Transverse colon (tissue), 4 donors: ENCODE measurements at regions not wholly inside any gene's neighbourhood (a gene's known extent, or its start where the extent isn't known, plus 50 kb on each side); places are given as distances from the start of the nearest gene placed in this dataset.

Source experiments
- DNase-seq: peaks from one replicate; pipeline ENCODE4 v3.0.0-alpha.2; 2019
- H3K27ac ChIP-seq, 4 donors: fragments of 200-600 bp; sonication (generic); 2 replicates each; pipeline ENCODE4 v1.5.1; 2016 to 2018; ENCODE audit warnings: inconsistent platforms in 4 of 4
- H3K27me3 ChIP-seq: fragments of 200-600 bp; sonication (generic); 2 replicates; pipeline ENCODE4 v1.5.1; 2017; ENCODE audit warnings: inconsistent platforms
- H3K36me3 ChIP-seq, 4 donors: fragments of 200-600 bp; sonication (generic); 2 replicates each; pipeline ENCODE4 v1.5.1; 2017 to 2019; ENCODE audit warnings: inconsistent platforms in 4 of 4
- H3K4me1 ChIP-seq, 4 donors: fragments of 200-600 bp; sonication (generic); 2 replicates each; pipeline ENCODE4 v1.5.1; 2017 to 2020; ENCODE audit warnings: inconsistent platforms in 4 of 4
- H3K4me3 ChIP-seq, 4 donors: fragments of 200-600 bp; sonication (generic); 1 replicate in 1 of 4; 2 replicates in 3 of 4; pipeline versions ENCODE4 v1.5.1 to v1.6.1; 2017 to 2019; ENCODE audit warnings: inconsistent platforms in 4 of 4
- H3K9me3 ChIP-seq, 2 donors: fragments of 200-600 bp; sonication (generic); 2 replicates each; pipeline ENCODE4 v1.5.1; 2017 to 2019; ENCODE audit warnings: inconsistent platforms in 2 of 2
- EP300 ChIP-seq: sonication (generic); formaldehyde crosslinking; IDR thresholded peaks from one replicate; pipeline ENCODE4 v1.6.1; 2017; ENCODE audit warnings: antibody characterized with exemption, low read depth
- POLR2A ChIP-seq: fragments of 450-650 bp; IDR thresholded peaks from one replicate; pipeline ENCODE4 v1.6.1; 2016; ENCODE audit warnings: antibody characterized with exemption, mild to moderate bottlenecking, moderate library complexity
- POLR2AphosphoS5 ChIP-seq, 3 donors: sonication (generic); formaldehyde crosslinking; IDR thresholded peaks; one replicate each; pipeline ENCODE4 v1.6.1; 2016; ENCODE audit warnings: antibody characterized with exemption in 3 of 3
- WGBS, 2 donors: methylation state at CpG; one replicate each; pipeline ENCODE4 v1.1.5; 2018; ENCODE audit warnings: low coverage in 1 of 2; 5-methylcytosine and 5-hydroxymethylcytosine counted together
- in situ Hi-C, 4 donors: fragments of 200-750 bp; cut with MboI; loops; one replicate each; pipeline versions ENCODE4 v1.15.0 to v1.15.1; 2017; ENCODE audit warnings: low sequenced_read_pairs in 3 of 4, low pct_ligation_motif_present in 1 of 4, low pct_unique_long_range_greater_than_20kb in 1 of 4
- intact Hi-C: fragments of 100-400 bp; cut with DNase I; formaldehyde crosslinking; loops from one replicate; pipeline ENCODE4 v1.15.1; 2023; ENCODE audit warnings: low total_unique reads
- TF ChIP-seq, protein P1 (sequence below), 5 experiments: fragments of 200-600 bp in 3 of 5; fragments of 450-650 bp in 2 of 5; sonication (generic) in 3 of 5; IDR thresholded peaks; 1 replicate in 2 of 5; 2 replicates in 3 of 5; pipeline ENCODE4 v1.5.1; 2016 to 2017; ENCODE audit warnings: antibody characterized with exemption in 5 of 5, inconsistent platforms in 3 of 5, mild to moderate bottlenecking in 2 of 5, moderate library complexity in 1 of 5

DNA sequence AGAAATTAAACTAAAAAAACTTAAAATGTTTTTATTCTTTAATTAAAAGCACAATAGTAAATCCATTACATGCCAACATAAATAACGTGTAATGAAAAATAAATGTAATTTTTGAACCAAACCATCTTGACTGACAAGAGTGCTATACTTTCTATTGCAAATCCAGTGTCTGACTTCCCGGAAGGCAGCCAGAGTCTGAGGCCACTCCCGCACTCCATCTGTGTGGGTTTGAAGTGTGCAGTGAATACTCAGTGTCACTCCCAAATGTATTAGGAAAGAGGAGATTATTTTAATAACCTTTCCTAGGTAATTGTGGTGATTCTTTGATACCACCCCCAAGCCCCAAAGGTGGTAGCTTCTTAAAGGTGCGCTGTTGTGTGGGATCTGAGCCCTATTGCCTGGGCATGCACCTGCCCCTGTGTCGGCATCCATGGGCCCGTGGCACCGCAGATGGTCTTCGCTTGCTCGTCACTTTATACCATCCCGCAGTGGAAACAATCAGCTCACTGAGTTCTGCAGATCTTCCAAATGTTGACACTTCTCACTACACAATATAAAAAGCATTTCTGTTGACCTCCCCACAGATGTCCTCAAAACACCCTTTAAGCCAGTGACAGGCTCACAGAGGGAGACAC lies 391.2 kb downstream of the THBS2 start:
- H3K36me3 ChIP-seq, result no peaks in the 10 kb centered on the region
- H3K9me3 ChIP-seq, result no peaks in the 10 kb centered on the region
- intact Hi-C loops (no loop called here), in situ Hi-C loops (no loop called here)
- no peak overlapping the region for H3K4me3 ChIP-seq
- H3K27ac ChIP-seq, result no peak overlapping the region
- WGBS, 2 donors, result 93 to 96% methylated on average over 4 to 10 of the region's 10 CpGs
- no peaks in the 10 kb centered on the region for H3K4me1 ChIP-seq
- TF ChIP-seq POLR2AphosphoS5 (IDR thresholded peaks at IDR 0.05) (no peak), EP300 (no peak)
- TF ChIP-seq, protein P1, sequence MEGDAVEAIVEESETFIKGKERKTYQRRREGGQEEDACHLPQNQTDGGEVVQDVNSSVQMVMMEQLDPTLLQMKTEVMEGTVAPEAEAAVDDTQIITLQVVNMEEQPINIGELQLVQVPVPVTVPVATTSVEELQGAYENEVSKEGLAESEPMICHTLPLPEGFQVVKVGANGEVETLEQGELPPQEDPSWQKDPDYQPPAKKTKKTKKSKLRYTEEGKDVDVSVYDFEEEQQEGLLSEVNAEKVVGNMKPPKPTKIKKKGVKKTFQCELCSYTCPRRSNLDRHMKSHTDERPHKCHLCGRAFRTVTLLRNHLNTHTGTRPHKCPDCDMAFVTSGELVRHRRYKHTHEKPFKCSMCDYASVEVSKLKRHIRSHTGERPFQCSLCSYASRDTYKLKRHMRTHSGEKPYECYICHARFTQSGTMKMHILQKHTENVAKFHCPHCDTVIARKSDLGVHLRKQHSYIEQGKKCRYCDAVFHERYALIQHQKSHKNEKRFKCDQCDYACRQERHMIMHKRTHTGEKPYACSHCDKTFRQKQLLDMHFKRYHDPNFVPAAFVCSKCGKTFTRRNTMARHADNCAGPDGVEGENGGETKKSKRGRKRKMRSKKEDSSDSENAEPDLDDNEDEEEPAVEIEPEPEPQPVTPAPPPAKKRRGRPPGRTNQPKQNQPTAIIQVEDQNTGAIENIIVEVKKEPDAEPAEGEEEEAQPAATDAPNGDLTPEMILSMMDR (IDR thresholded peaks at IDR 0.05), result no peak
- H3K27me3 ChIP-seq, result no peaks in the 10 kb centered on the region
- no peak for DNase-seq

DNA sequence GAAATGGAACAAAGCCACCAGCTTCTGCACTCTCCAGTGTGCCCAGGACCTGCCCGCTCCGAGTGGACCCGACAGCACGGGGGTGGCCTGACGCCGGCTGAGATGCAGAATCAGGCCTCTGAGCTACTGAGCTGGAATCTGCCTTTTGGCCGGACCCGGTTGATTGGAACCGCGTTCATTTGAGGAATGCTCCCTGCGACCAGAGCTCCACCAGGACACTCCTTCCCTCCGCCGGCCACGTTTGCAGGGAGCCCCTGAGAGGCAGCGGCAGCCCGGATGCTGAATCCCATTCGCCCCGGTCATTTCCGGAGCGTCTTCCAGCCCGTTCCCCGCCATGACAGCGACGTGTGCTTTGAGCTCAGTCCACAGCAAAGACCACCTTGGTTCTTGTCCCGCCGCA lies 392.7 kb downstream of the THBS2 start:
- Histone ChIP-seq H3K4me3 (no peak overlapping the region), H3K27ac (no peak overlapping the region), H3K9me3 (no peaks in the 10 kb centered on the region), H3K36me3 (no peaks in the 10 kb centered on the region), H3K27me3 (no peaks in the 10 kb centered on the region), H3K4me1 (no peaks in the 10 kb centered on the region)
- 83 to 94% methylated on average over 7 to 26 of the region's 26 CpGs for WGBS, 2 donors
- intact Hi-C loops, result no loop called here
- TF ChIP-seq POLR2A (no peak), POLR2AphosphoS5 (IDR thresholded peaks at IDR 0.05) (no peak), EP300 (no peak)
- TF ChIP-seq, protein P1 (IDR thresholded peaks at IDR 0.05), result no peak
- DNase-seq, result no peak
- in situ Hi-C loops, result no loop called here

DNA sequence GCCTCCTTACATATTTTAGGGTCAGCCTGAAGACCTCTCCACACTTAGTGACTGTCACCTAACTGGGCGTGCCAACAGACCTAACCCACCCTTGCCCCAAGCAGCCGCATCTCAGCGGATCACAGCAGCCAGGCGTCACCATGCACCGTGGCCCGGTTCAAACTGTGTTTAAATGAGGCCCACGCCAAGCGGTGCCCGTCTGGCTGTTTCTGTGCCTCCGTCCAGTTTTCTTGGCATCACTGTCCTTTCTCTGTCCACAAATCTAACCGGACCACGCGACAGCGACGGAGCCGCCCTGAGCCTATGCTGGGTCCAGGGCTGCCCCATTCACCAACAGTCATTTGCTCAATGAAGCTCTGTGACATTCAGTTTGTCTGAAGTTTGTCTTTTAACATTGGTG lies 393.3 kb downstream of the THBS2 start:
- Histone ChIP-seq H3K4me1 (no peaks in the 10 kb centered on the region), H3K27me3 (no peaks in the 10 kb centered on the region), H3K27ac (no peak overlapping the region), H3K36me3 (no peaks in the 10 kb centered on the region), H3K9me3 (no peaks in the 10 kb centered on the region), H3K4me3 (no peak overlapping the region)
- in situ Hi-C loops (no loop called here), intact Hi-C loops (no loop called here)
- TF ChIP-seq POLR2AphosphoS5 (IDR thresholded peaks at IDR 0.05), result no peak
- TF ChIP-seq, protein P1 (IDR thresholded peaks at IDR 0.05), result no peak
- no peak for TF ChIP-seq POLR2A
- TF ChIP-seq EP300, result no peak
- no peak for DNase-seq
- WGBS, 2 donors, result 96 to 100% methylated on average over 4 to 16 of the region's 16 CpGs

DNA sequence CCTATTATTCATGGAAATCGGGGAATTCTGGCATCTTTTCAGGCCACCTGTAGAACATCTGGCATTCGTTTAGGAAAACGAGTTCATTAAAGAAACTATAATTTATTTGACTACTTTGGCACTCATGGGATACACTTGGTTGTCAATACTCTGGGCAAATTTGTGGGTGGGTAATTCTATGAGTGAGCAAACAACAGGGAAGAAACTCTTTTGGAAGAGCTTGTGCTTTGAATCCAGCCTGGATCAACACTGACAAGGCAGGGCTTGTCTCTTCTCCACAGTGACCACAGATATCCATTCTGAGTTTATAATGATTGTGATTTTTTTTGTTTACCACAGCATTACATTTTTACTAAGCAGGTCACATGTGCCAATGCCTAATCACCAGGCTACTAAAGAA lies 394.7 kb downstream of the THBS2 start:
- 34 to 46% methylated on average over 3 of the region's 3 CpGs for WGBS, 2 donors
- TF ChIP-seq, protein P1 (IDR thresholded peaks at IDR 0.05), result no peak
- TF ChIP-seq EP300 (no peak), POLR2AphosphoS5 (IDR thresholded peaks at IDR 0.05) (no peak), POLR2A (no peak)
- H3K4me3 ChIP-seq, result no peak overlapping the region
- H3K27me3 ChIP-seq, result no peaks in the 10 kb centered on the region
- H3K9me3 ChIP-seq, result no peaks in the 10 kb centered on the region
- in situ Hi-C loops (no loop called here), intact Hi-C loops (no loop called here)
- H3K4me1 ChIP-seq, result no peaks in the 10 kb centered on the region
- no peak for DNase-seq
- H3K27ac ChIP-seq, result no peak overlapping the region
- no peaks in the 10 kb centered on the region for H3K36me3 ChIP-seq
